Hepatocyte (in vitro differentiated cells): ENCODE measurements at regions not wholly inside any gene's neighbourhood (a gene's known extent, or its start where the extent isn't known, plus 50 kb on each side); places are given as distances from the start of the nearest gene placed in this dataset.

Experiments used
- CTCF ChIP-seq: fragments of 200-600 bp; sonication (generic); IDR thresholded peaks from 2 replicates; pipeline ENCODE4 v1.5.1; 2016; ENCODE audit warnings: antibody characterized with exemption, mild to moderate bottlenecking; ENCODE audit not compliant: poor library complexity
- EZH2 ChIP-seq: fragments of 200-600 bp; sonication (generic); IDR thresholded peaks from 2 replicates; pipeline ENCODE4 v1.6.1; 2016; ENCODE audit warnings: antibody characterized with exemption, mild to moderate bottlenecking, borderline replicate concordance
- EZH2phosphoT487 ChIP-seq: fragments of 200-600 bp; sonication (generic); IDR thresholded peaks from one replicate; pipeline ENCODE4 v1.6.1; 2018; ENCODE audit warnings: antibody characterized with exemption, mild to moderate bottlenecking, low read depth, moderate library complexity; ENCODE audit not compliant: unreplicated experiment, severe bottlenecking

DNA sequence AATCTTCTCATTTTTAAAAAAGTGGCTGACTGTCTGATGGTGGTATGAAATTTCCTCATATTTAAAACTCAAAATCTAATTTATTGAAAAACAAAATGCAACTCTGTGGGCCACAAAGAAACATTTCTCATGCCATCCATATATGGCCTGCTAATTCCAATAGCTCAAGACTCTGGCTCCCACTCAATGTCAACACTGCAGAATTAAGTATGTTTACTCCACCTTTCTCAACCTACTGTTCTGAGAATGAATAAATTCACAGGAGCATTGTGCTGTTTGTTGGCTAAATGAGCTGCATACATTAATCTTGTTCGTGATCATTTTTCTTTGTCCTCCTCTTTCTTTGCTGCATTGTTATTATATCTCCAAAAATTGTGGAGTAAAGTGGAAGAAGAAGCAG is 79.5 kb upstream of the GABRG2 start:
- no peak for TF ChIP-seq CTCF
- TF ChIP-seq EZH2, result no peak
- TF ChIP-seq EZH2phosphoT487, result no peak
